Fibroblast of lung (primary cell): ENCODE measurements at regions not wholly inside any gene's neighbourhood (a gene's known extent, or its start where the extent isn't known, plus 50 kb on each side); places are given as distances from the start of the nearest gene placed in this dataset.
A peak's percentile ranks its signal among the peaks of the same experiment; 100 is the strongest.

Experiments
- DNase-seq, 2 donors: peaks; one replicate each; pipeline versions ENCODE4 v3.0.0 to v3.0.0-alpha.2; 2010; ENCODE audit warnings: low read depth in 2 of 2
- H2AFZ ChIP-seq: 2 replicates; pipeline ENCODE4 v1.5.1; 2012; ENCODE audit warnings: low read length, control low read depth, inconsistent platforms
- H3K27ac ChIP-seq: 2 replicates; pipeline ENCODE4 v1.5.1; 2011; ENCODE audit warnings: low read length, control low read depth; ENCODE audit not compliant: insufficient read depth
- H3K27me3 ChIP-seq: 2 replicates; pipeline ENCODE4 v1.5.1; 2011; ENCODE audit warnings: mild to moderate bottlenecking, low read length; ENCODE audit not compliant: control insufficient read depth, insufficient read depth
- H3K36me3 ChIP-seq: 2 replicates; pipeline ENCODE4 v1.5.1; 2011; ENCODE audit warnings: low read length; ENCODE audit not compliant: control insufficient read depth, insufficient read depth
- H3K4me1 ChIP-seq: 2 replicates; pipeline ENCODE4 v1.5.1; 2011; ENCODE audit warnings: low read length; ENCODE audit not compliant: control insufficient read depth, insufficient read depth; ENCODE audit errors: extremely low read depth
- H3K4me2 ChIP-seq: 2 replicates; pipeline ENCODE4 v1.5.1; 2011; ENCODE audit warnings: low read length, control low read depth; ENCODE audit not compliant: insufficient read depth; ENCODE audit errors: extremely low read depth
- H3K4me3 ChIP-seq, 4 experiments: fragments of 200-600 bp in 1 of 4; sonication (generic) in 1 of 4; replicated peaks in 1 of 4; 2 replicates each; pipeline ENCODE4 v1.5.1; 2011 to 2016; ENCODE audit warnings: low read length in 4 of 4, low read depth in 3 of 4, mild to moderate bottlenecking in 3 of 4, control low read depth in 2 of 4, inconsistent platforms in 1 of 4, mixed read lengths in 1 of 4; ENCODE audit not compliant: insufficient read depth in 1 of 4; ENCODE audit errors: control extremely low read depth in 1 of 4
- H3K79me2 ChIP-seq: 2 replicates; pipeline ENCODE4 v1.5.1; 2012; ENCODE audit warnings: mild to moderate bottlenecking, low read length, inconsistent platforms; ENCODE audit not compliant: control insufficient read depth, insufficient read depth
- H3K9ac ChIP-seq: 2 replicates; pipeline ENCODE4 v1.5.1; 2011; ENCODE audit warnings: mild to moderate bottlenecking, low read length, control low read depth; ENCODE audit not compliant: insufficient read depth
- H3K9me3 ChIP-seq: 2 replicates; pipeline ENCODE4 v1.5.1; 2012; ENCODE audit warnings: low read depth, low read length; ENCODE audit not compliant: control insufficient read depth, insufficient read depth
- H4K20me1 ChIP-seq: 2 replicates; pipeline ENCODE4 v1.5.1; 2011; ENCODE audit warnings: low read length; ENCODE audit not compliant: control insufficient read depth, insufficient read depth; ENCODE audit errors: extremely low read depth
- CTCF ChIP-seq, 2 donors: IDR thresholded peaks in 1 of 2; conservative IDR thresholded peaks in 1 of 2; 1 replicate in 1 of 2; 2 replicates in 1 of 2; pipeline ENCODE4 v1.5.1; 2011 to 2012; ENCODE audit warnings: low read length in 2 of 2, control low read depth in 1 of 2, inconsistent platforms in 1 of 2, low read depth in 1 of 2, mild to moderate bottlenecking in 1 of 2
- EZH2 ChIP-seq: IDR thresholded peaks from 2 replicates; pipeline ENCODE4 v1.5.1; 2012; ENCODE audit warnings: low read length, control low read depth, mild to moderate bottlenecking; ENCODE audit errors: missing control alignments

DNA sequence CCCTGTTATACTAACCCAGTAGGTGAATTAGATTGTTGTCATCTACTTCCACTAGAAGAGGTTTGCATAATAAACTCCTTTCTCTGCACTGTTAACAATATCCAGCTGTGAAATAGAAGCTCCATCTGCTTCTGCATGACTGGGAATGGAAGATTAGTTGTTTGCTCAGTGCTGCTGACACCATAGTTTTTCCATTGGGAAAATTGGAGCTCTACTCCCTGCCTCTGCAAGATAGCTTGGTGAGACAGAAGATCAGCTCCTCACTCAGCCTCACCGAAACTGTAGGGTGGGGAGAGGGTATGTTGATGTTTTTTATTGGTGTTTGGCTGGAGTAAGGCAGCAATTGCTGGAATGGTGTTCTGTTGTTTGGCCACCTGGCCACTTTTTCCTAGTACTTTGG is 331.6 kb upstream of the ADAMTS5 start:
- no peaks in the 10 kb centered on the region for H3K79me2 ChIP-seq
- no peaks in the 10 kb centered on the region for H3K9me3 ChIP-seq
- H3K27ac ChIP-seq, result no peak overlapping the region
- H3K4me3 ChIP-seq, result no peak overlapping the region
- no peak overlapping the region for H2AFZ ChIP-seq
- no peak overlapping the region for H3K4me2 ChIP-seq
- H3K27me3 ChIP-seq, result no peaks in the 10 kb centered on the region
- no peak overlapping the region for H3K9ac ChIP-seq
- DNase-seq, result peak in 1 of 2 donors; percentile 23
- no peaks in the 10 kb centered on the region for H3K4me1 ChIP-seq
- no peak for TF ChIP-seq EZH2
- TF ChIP-seq CTCF (conservative IDR thresholded peaks at IDR 0.05 in 1 of 2, IDR thresholded peaks at IDR 0.05 in 1 of 2; ENCODE audit: low read depth in 1 of 2, low read length in 2 of 2), result no peak
- no peaks in the 10 kb centered on the region for H4K20me1 ChIP-seq
- no peaks in the 10 kb centered on the region for H3K36me3 ChIP-seq

DNA sequence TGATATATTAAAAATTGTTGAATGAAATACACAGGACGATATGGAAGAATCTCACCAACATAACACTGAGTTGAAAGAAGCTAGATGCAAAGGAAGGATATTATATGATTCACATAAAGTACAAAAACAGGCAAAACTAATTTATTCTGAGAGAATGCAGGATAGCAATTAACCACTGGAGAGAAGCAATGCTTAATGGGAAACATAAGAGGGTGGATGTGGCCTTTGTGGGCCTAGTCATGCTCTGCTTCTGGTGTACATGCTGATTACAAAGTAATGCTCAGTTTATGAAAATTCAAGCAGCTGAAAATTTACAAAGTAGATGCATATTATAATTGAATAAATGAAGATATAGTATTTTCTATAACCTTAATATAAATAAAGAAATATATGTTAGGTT is 326.4 kb upstream of the ADAMTS5 start:
- Histone ChIP-seq H3K4me3 (no peak overlapping the region), H4K20me1 (no peaks in the 10 kb centered on the region), H3K9ac (no peak overlapping the region), H3K27ac (no peak overlapping the region), H3K36me3 (no peaks in the 10 kb centered on the region), H2AFZ (no peak overlapping the region), H3K79me2 (no peaks in the 10 kb centered on the region), H3K9me3 (no peaks in the 10 kb centered on the region), H3K4me2 (no peak overlapping the region), H3K4me1 (peaks cover 2% of the 10 kb centered on the region), H3K27me3 (no peaks in the 10 kb centered on the region)
- TF ChIP-seq CTCF (conservative IDR thresholded peaks at IDR 0.05 in 1 of 2, IDR thresholded peaks at IDR 0.05 in 1 of 2; ENCODE audit: low read depth in 1 of 2, low read length in 2 of 2) (no peak), EZH2 (no peak)
- DNase-seq, result no peak

DNA sequence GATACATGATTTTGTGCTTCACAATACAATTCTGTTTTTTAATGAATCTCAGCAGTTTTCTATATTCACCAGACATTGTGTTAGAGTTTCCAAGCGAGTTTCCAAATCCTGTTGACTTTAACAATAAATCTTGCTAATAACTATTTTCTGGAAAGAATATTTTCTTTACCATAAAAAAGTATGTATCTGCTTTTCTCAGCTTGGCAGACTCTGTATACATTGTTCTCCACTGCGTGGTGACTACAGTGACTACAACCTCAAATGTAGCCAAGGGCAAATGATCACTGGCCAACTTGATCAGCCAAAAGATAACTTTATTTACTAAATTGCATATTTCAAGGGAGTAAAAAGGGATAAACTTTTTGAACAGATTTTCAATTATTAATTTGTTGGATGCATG is 325.9 kb upstream of the ADAMTS5 start:
- Histone ChIP-seq H3K36me3 (no peaks in the 10 kb centered on the region), H3K4me3 (no peak overlapping the region), H3K4me1 (peaks cover 2% of the 10 kb centered on the region), H3K27ac (no peak overlapping the region), H3K4me2 (no peak overlapping the region), H4K20me1 (no peaks in the 10 kb centered on the region), H3K79me2 (no peaks in the 10 kb centered on the region), H2AFZ (no peak overlapping the region), H3K9ac (no peak overlapping the region), H3K9me3 (no peaks in the 10 kb centered on the region), H3K27me3 (no peaks in the 10 kb centered on the region)
- TF ChIP-seq EZH2 (no peak), CTCF (conservative IDR thresholded peaks at IDR 0.05 in 1 of 2, IDR thresholded peaks at IDR 0.05 in 1 of 2; ENCODE audit: low read depth in 1 of 2, low read length in 2 of 2) (no peak)
- DNase-seq, result no peak
